GM23248 (cell line): ENCODE measurements at regions not wholly inside any gene's neighbourhood (a gene's known extent, or its start where the extent isn't known, plus 50 kb on each side); places are given as distances from the start of the nearest gene placed in this dataset.

ENCODE experiments used
- DNase-seq: peaks from one replicate; pipeline ENCODE4 v3.0.0-alpha.2; 2015
- H2AFZ ChIP-seq: fragments of 200-600 bp; sonication (generic); 2 replicates; pipeline ENCODE4 v1.6.1; 2016; ENCODE audit warnings: antibody characterized with exemption
- H3F3A ChIP-seq: fragments of 200-600 bp; sonication (generic); 2 replicates; pipeline ENCODE4 v1.6.1; 2016; ENCODE audit warnings: mild to moderate bottlenecking, antibody characterized with exemption, mixed run types; ENCODE audit not compliant: insufficient read depth
- H3K27ac ChIP-seq: fragments of 200-600 bp; sonication (generic); 2 replicates; pipeline ENCODE4 v1.5.1; 2016; ENCODE audit warnings: mild to moderate bottlenecking
- H3K27me3 ChIP-seq: fragments of 200-600 bp; sonication (generic); replicated peaks from 2 replicates; pipeline ENCODE4 v1.6.1; 2016; ENCODE audit warnings: mild to moderate bottlenecking; ENCODE audit not compliant: insufficient read depth
- H3K36me3 ChIP-seq: fragments of 200-600 bp; sonication (generic); 2 replicates; pipeline ENCODE4 v1.6.1; 2016; ENCODE audit warnings: low read depth, mild to moderate bottlenecking
- H3K4me1 ChIP-seq: fragments of 200-600 bp; sonication (generic); 2 replicates; pipeline ENCODE4 v1.6.1; 2016; ENCODE audit warnings: mild to moderate bottlenecking; ENCODE audit not compliant: insufficient read depth
- H3K4me2 ChIP-seq: fragments of 200-600 bp; sonication (generic); one replicate; pipeline ENCODE4 v1.6.1; 2016; ENCODE audit warnings: mild to moderate bottlenecking; ENCODE audit not compliant: unreplicated experiment
- H3K4me3 ChIP-seq: fragments of 200-600 bp; sonication (generic); 2 replicates; pipeline ENCODE4 v1.5.1; 2016; ENCODE audit warnings: mild to moderate bottlenecking
- H3K79me2 ChIP-seq: fragments of 200-600 bp; sonication (generic); 2 replicates; pipeline ENCODE4 v1.6.1; 2016; ENCODE audit warnings: mild to moderate bottlenecking; ENCODE audit not compliant: insufficient read depth
- H3K9ac ChIP-seq: fragments of 200-600 bp; sonication (generic); 2 replicates; pipeline ENCODE4 v1.6.1; 2016; ENCODE audit warnings: mild to moderate bottlenecking
- H3K9me2 ChIP-seq: fragments of 200-600 bp; sonication (generic); 2 replicates; pipeline ENCODE4 v1.6.1; 2016; ENCODE audit warnings: mixed run types, mild to moderate bottlenecking, moderate library complexity; ENCODE audit not compliant: insufficient read depth
- H3K9me3 ChIP-seq: fragments of 200-600 bp; sonication (generic); one replicate; pipeline ENCODE4 v1.6.1; 2017; ENCODE audit warnings: low read depth
- H4K20me1 ChIP-seq: fragments of 200-600 bp; sonication (generic); 2 replicates; pipeline ENCODE4 v1.6.0; 2016; ENCODE audit not compliant: insufficient read depth
- EZH2 ChIP-seq: fragments of 200-600 bp; sonication (generic); IDR thresholded peaks from 2 replicates; pipeline ENCODE4 v1.6.1; 2018; ENCODE audit warnings: antibody characterized with exemption, mild to moderate bottlenecking; ENCODE audit not compliant: insufficient read depth, poor library complexity, severe bottlenecking
- EZH2phosphoT487 ChIP-seq: fragments of 200-600 bp; sonication (generic); IDR thresholded peaks from 2 replicates; pipeline ENCODE4 v1.6.1; 2018; ENCODE audit warnings: antibody characterized with exemption, moderate library complexity, mild to moderate bottlenecking, low read depth; ENCODE audit not compliant: insufficient read depth
- WGBS, 2 experiments: methylation state at CpG; one replicate each; pipeline ENCODE4 v1.1.6; 2015 to 2017; ENCODE audit warnings: low lambda C conversion rate in 2 of 2, low coverage in 1 of 2; ENCODE audit errors: missing lambda C conversion rate in 2 of 2; 5-methylcytosine and 5-hydroxymethylcytosine counted together
- in situ Hi-C: fragments of 300-500 bp; cut with MboI; formaldehyde crosslinking; loops from 2 replicates; pipeline ENCODE4 v1.15.0; 2020

DNA sequence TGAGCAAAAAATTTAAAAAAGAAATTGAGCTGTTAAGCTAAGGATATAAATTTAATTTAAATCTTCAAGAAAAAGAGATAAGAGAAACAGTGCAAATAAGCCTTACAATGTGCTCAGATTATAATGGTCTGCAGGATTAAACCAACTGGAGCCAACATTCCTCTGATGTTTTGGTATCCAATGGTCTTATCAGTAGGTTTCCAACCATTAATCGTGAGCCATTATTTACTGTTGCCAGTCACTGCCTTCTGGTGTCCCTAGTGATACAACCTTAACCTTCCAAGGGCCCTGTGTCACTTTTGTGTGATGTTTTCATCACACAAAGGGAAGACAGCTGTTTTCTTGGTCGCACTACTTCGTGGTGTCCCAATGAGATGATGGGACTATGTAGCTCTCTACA lies 134.5 kb upstream of the CTAGE1 start:
- peak overlapping the region; percentile 56 for H3K4me2 ChIP-seq
- no peak for TF ChIP-seq EZH2
- no peak for TF ChIP-seq EZH2phosphoT487
- no peaks in the 10 kb centered on the region for H3K36me3 ChIP-seq
- in situ Hi-C loops = loop anchor here (25.0 kb wide), 1 partner anchor 565 kb away; no protein-coding TSS in a partner anchor
- no peak overlapping the region for H3K9ac ChIP-seq
- peak overlapping the region; percentile 75 for H3K27ac ChIP-seq
- H3F3A ChIP-seq = peaks cover 30% of the 10 kb centered on the region
- H3K4me3 ChIP-seq = no peak overlapping the region
- no peaks in the 10 kb centered on the region for H3K79me2 ChIP-seq
- no peaks in the 10 kb centered on the region for H4K20me1 ChIP-seq
- H3K9me3 ChIP-seq = no peaks in the 10 kb centered on the region
- H3K4me1 ChIP-seq = peaks cover 43% of the 10 kb centered on the region
- DNase-seq = peak; percentile 18
- no peak overlapping the region for H2AFZ ChIP-seq
- H3K27me3 ChIP-seq = no peaks in the 10 kb centered on the region
- 58 to 60% methylated on average over 3 of the region's 3 CpGs for WGBS, 2 experiments
- peaks cover 13% of the 10 kb centered on the region for H3K9me2 ChIP-seq

DNA sequence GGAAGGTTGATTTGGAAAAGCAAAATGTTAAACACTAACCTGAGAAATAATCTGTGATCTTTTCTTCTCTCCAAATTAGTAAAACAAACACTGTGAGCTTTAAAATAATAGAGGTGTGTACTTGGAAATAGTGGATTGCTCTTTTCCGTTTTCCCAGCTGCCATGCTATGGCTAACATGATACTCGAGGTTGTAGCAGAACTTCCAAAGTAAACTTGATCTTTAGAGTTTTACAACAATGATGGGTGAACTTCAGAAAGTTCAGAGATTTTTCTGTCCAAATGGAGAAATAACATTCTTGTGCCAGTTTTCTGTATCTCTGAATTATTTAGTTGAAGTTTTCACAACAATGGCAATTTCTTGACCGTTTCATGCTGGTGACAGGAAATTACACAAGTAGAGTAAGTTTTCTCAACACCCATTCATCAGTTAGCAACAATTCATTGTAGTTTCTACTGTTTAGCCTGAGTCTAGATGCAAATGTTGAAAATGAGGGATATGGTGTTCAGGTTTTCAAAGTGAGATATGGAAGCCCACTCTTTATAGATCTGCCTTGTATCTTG lies 135.3 kb upstream of the CTAGE1 start:
- H2AFZ ChIP-seq = no peak overlapping the region
- in situ Hi-C loops = loop anchor here (25.0 kb wide), 1 partner anchor 566 kb away; no protein-coding TSS in a partner anchor
- 81 to 88% methylated on average over 3 of the region's 3 CpGs for WGBS, 2 experiments

DNA sequence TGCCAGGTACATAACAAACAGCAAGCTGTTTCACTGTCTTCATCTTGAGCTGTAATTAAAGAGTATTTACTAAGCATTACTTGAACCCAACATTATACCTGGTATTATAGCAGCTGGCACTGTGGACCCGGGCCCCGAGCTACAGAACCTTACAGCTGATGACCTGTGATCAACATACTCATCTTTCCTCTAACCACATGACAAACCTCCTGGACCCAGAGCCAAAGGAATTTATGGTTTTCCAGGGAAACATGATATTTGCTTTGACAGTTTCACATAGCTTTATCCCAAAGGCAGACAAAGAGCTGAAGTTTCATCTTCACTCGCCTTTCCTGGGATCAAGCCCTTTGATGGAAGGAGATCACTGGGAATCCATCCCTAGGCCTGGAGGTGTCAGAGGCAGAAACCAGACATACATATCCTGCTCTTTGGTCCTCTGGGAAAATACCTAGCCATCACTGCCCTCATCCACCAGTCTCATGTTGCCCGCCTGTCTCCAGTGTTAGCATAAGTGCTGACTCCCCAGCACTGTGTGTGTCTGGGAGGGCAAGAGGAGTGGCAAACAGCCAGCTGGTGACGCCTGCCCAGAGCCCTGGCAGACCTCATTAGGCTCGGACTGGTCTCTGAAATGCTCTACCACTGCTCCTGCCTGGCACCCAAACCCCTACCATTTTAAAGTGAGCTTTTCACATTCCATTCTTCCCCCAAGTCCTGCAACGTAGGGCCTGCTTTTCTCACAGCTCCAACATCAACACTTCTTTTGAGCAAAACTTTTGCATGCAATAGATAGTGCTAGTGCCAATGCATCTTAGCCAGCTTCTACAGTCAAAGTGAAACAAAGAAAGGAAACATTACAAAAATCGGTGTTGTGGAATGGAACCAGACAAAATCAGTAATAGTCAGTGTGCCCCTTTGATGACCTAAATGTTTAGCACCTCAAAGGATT lies 138.8 kb upstream of the CTAGE1 start:
- peaks cover 30% of the 10 kb centered on the region for H3F3A ChIP-seq
- peaks cover 13% of the 10 kb centered on the region for H3K9me2 ChIP-seq
- H4K20me1 ChIP-seq = no peaks in the 10 kb centered on the region
- in situ Hi-C loops = loop anchor here (25.0 kb wide), 1 partner anchor 569 kb away; no protein-coding TSS in a partner anchor
- H3K4me3 ChIP-seq = no peak overlapping the region
- no peaks in the 10 kb centered on the region for H3K27me3 ChIP-seq
- no peaks in the 10 kb centered on the region for H3K36me3 ChIP-seq
- H3K27ac ChIP-seq = no peak overlapping the region
- TF ChIP-seq EZH2 = no peak
- TF ChIP-seq EZH2phosphoT487 = no peak
- peak; percentile 19 for DNase-seq
- H3K9ac ChIP-seq = no peak overlapping the region
- WGBS, 2 experiments = 75 to 85% methylated on average over 8 of the region's 8 CpGs
- no peak overlapping the region for H3K4me2 ChIP-seq
- H2AFZ ChIP-seq = no peak overlapping the region
- peaks cover 37% of the 10 kb centered on the region for H3K4me1 ChIP-seq
- H3K79me2 ChIP-seq = no peaks in the 10 kb centered on the region
- H3K9me3 ChIP-seq = no peaks in the 10 kb centered on the region

More for the DNA sequence above, 135.3 kb upstream of the CTAGE1 start:
- Histone ChIP-seq H3K27me3 (no peaks in the 10 kb centered on the region), H4K20me1 (no peaks in the 10 kb centered on the region), H3K9me3 (no peaks in the 10 kb centered on the region), H3K9me2 (peaks cover 13% of the 10 kb centered on the region), H3K36me3 (no peaks in the 10 kb centered on the region), H3K4me1 (peaks cover 43% of the 10 kb centered on the region), H3K79me2 (no peaks in the 10 kb centered on the region), H3K9ac (no peak overlapping the region), H3K27ac (peak overlapping the region; percentile 75), H3K4me3 (no peak overlapping the region), H3F3A (peaks cover 30% of the 10 kb centered on the region), H3K4me2 (no peak overlapping the region)
- DNase-seq = no peak
- no peak for TF ChIP-seq EZH2phosphoT487
- TF ChIP-seq EZH2 = no peak

GRCh38 chr18:22557168-22557941 lies 139.6 kb upstream of the CTAGE1 start:
- H3K4me2 ChIP-seq = no peak overlapping the region
- no peak overlapping the region for H3K9ac ChIP-seq
- no peak overlapping the region for H2AFZ ChIP-seq
- H3K27me3 ChIP-seq = no peaks in the 10 kb centered on the region
- H3K27ac ChIP-seq = no peak overlapping the region
- H3K4me3 ChIP-seq = no peak overlapping the region
- no peak for DNase-seq
- no peaks in the 10 kb centered on the region for H3K79me2 ChIP-seq
- H3K36me3 ChIP-seq = no peaks in the 10 kb centered on the region
- H4K20me1 ChIP-seq = no peaks in the 10 kb centered on the region
- peaks cover 24% of the 10 kb centered on the region for H3F3A ChIP-seq
- H3K4me1 ChIP-seq = peaks cover 31% of the 10 kb centered on the region
- H3K9me2 ChIP-seq = peaks cover 13% of the 10 kb centered on the region
- in situ Hi-C loops = loop anchor here (25.0 kb wide), 1 partner anchor 570 kb away; no protein-coding TSS in a partner anchor
- H3K9me3 ChIP-seq = no peaks in the 10 kb centered on the region
- TF ChIP-seq EZH2phosphoT487 = no peak
- TF ChIP-seq EZH2 = no peak
- WGBS, 2 experiments = 88 to 92% methylated on average over 12 of the region's 12 CpGs
